ENCODE measurements at regions not wholly inside any gene's neighbourhood (a gene's known extent, or its start where the extent isn't known, plus 50 kb on each side); places are given as distances from the start of the nearest gene placed in this dataset.

DNA sequence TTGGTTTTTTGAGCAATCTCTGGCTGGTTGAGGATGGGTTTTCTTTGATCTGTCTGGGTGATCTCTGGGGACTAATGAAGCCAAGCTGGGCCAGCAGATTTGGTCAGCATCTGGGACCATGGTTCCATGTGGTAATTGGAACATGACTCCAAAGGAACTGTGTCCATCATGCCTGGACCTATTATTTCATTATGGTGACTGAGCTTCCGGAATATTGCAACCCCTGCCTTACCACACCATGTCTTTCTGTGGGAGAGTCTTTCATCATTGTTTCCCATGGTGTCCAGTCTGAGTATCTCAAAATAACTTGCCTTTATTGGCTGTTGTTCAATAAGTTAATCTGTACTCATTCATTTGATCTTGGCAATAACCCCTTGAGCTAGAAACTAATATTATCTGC is 624.9 kb upstream of the TBX3 start:
- TF ChIP-seq CTCF (IDR thresholded peaks at IDR 0.05 in 2 of 3, conservative IDR thresholded peaks at IDR 0.05 in 1 of 3; ENCODE audit: insufficient read depth in 2 of 3, low read depth in 1 of 3, low read length in 3 of 3), result no peak
- no peak for TF ChIP-seq MAX (CRISPR knock-in tag; IDR thresholded peaks at IDR 0.05)
- no peak for TF ChIP-seq SMC3 (conservative IDR thresholded peaks at IDR 0.05; ENCODE audit: insufficient read depth, low read depth, low read length)
- no peak for TF ChIP-seq ZNF263 (CRISPR knock-in tag; IDR thresholded peaks at IDR 0.05; ENCODE audit: borderline replicate concordance)
- TF ChIP-seq ZNF766 (CRISPR knock-in tag; conservative IDR thresholded peaks at IDR 0.05), result no peak
- no peak for TF ChIP-seq POLR2A (conservative IDR thresholded peaks at IDR 0.05)
- TF ChIP-seq KLF13 (tag; IDR thresholded peaks at IDR 0.05; ENCODE audit: borderline replicate concordance, low read depth), result no peak
- TF ChIP-seq MTA3 (IDR thresholded peaks at IDR 0.05; ENCODE audit: borderline replicate concordance), result no peak
- no peak for TF ChIP-seq E2F3 (CRISPR knock-in tag; IDR thresholded peaks at IDR 0.05)
- no peak for TF ChIP-seq NFXL1 (CRISPR knock-in tag; IDR thresholded peaks at IDR 0.05)

All from K562 (cell line).